ENCODE measurements at regions not wholly inside any gene's neighbourhood (a gene's known extent, or its start where the extent isn't known, plus 50 kb on each side); places are given as distances from the start of the nearest gene placed in this dataset.

GRCh38 chr2:234594715-234595114 lies 97.8 kb upstream of the ARL4C start:
- FAIRE-seq (no peak), DNase-seq (ENCODE audit: insufficient read length, low spot score) (no peak)
- TF ChIP-seq, protein P1, sequence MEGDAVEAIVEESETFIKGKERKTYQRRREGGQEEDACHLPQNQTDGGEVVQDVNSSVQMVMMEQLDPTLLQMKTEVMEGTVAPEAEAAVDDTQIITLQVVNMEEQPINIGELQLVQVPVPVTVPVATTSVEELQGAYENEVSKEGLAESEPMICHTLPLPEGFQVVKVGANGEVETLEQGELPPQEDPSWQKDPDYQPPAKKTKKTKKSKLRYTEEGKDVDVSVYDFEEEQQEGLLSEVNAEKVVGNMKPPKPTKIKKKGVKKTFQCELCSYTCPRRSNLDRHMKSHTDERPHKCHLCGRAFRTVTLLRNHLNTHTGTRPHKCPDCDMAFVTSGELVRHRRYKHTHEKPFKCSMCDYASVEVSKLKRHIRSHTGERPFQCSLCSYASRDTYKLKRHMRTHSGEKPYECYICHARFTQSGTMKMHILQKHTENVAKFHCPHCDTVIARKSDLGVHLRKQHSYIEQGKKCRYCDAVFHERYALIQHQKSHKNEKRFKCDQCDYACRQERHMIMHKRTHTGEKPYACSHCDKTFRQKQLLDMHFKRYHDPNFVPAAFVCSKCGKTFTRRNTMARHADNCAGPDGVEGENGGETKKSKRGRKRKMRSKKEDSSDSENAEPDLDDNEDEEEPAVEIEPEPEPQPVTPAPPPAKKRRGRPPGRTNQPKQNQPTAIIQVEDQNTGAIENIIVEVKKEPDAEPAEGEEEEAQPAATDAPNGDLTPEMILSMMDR (IDR thresholded peaks at IDR 0.05; ENCODE audit: insufficient read depth, missing control alignments), result no peak

DNA sequence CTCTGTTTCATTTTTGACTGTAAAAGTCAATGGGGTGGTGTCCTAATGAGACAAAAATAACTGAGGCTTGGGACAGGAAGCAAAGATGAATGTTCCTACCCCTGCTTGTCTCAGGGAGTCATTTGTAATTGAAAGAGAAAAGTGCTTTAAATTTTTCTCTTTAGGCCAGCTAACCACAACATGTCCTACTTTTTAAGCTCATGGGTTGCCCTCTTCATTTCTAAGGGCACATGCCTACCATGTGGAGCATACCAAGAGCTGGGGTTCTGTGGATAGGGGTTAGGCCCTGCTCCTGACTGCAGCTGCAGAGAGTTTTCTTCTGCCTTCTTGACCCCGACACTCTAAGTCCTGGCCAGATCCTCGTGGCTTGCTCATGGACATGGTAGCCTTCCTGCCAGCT lies 96.8 kb upstream of the ARL4C start:
- TF ChIP-seq, protein P1 (IDR thresholded peaks at IDR 0.05; ENCODE audit: insufficient read depth, missing control alignments), result no peak
- DNase-seq (ENCODE audit: insufficient read length, low spot score) (no peak), FAIRE-seq (no peak)

- DNase-seq (ENCODE audit: insufficient read length, low spot score) (no peak), FAIRE-seq (no peak)
- TF ChIP-seq, protein P1 (IDR thresholded peaks at IDR 0.05; ENCODE audit: insufficient read depth, missing control alignments), result no peak
Measured at GRCh38 chr2:234592541-234592940, 95.7 kb upstream of the ARL4C start.

GRCh38 chr2:234590076-234590475 lies 93.2 kb upstream of the ARL4C start:
- FAIRE-seq, result no peak
- no peak for DNase-seq (ENCODE audit: insufficient read length, low spot score)
- TF ChIP-seq, protein P1 (IDR thresholded peaks at IDR 0.05; ENCODE audit: insufficient read depth, missing control alignments), result no peak

- no peak for DNase-seq (ENCODE audit: insufficient read length, low spot score)
- TF ChIP-seq, protein P1 (IDR thresholded peaks at IDR 0.05; ENCODE audit: insufficient read depth, missing control alignments), result no peak
- FAIRE-seq, result no peak
Measured at GRCh38 chr2:234588054-234588430, 91.2 kb upstream of the ARL4C start.

- FAIRE-seq, result no peak
- TF ChIP-seq, protein P1 (IDR thresholded peaks at IDR 0.05; ENCODE audit: insufficient read depth, missing control alignments), result no peak
- DNase-seq (ENCODE audit: insufficient read length, low spot score), result no peak
Measured at GRCh38 chr2:234587341-234588053, 90.6 kb upstream of the ARL4C start.

GRCh38 chr2:234583331-234583730 lies 86.5 kb upstream of the ARL4C start:
- DNase-seq (ENCODE audit: insufficient read length, low spot score) (no peak), FAIRE-seq (no peak)
- TF ChIP-seq, protein P1 (IDR thresholded peaks at IDR 0.05; ENCODE audit: insufficient read depth, missing control alignments), result no peak
